ENCODE measurements at regions not wholly inside any gene's neighbourhood (a gene's known extent, or its start where the extent isn't known, plus 50 kb on each side); places are given as distances from the start of the nearest gene placed in this dataset.
"Not testable (repeated sequence)": the region's sequence is repeated elsewhere in the genome, so short reads cannot be mapped to it uniquely, and the experiment has no call there.

GRCh38 chr15:23851921-23852320, 164.8 kb upstream of the NDN start:
- FAIRE-seq, result no peak

- no peak for FAIRE-seq
These were observed 166.2 kb upstream of the NDN start for GRCh38 chr15:23853286-23853685.

GRCh38 chr15:23854203-23854911, 167.3 kb upstream of the NDN start:
- no peak for FAIRE-seq

GRCh38 chr15:23854912-23855659, 168.0 kb upstream of the NDN start:
- FAIRE-seq, result no peak

- FAIRE-seq, result no peak
These were observed 168.8 kb upstream of the NDN start for GRCh38 chr15:23855947-23856346.

GRCh38 chr15:23857028-23857641, 170.0 kb upstream of the NDN start:
- peak; percentile 79 for FAIRE-seq

- FAIRE-seq, result no peak
These were observed 171.9 kb upstream of the NDN start for GRCh38 chr15:23859008-23859407.

- no peak for FAIRE-seq
These were observed 173.5 kb upstream of the NDN start for GRCh38 chr15:23860290-23861245.

GRCh38 chr15:23866832-23867231, 179.7 kb upstream of the NDN start:
- FAIRE-seq, result no peak

- no peak for FAIRE-seq
These were observed 182.3 kb upstream of the NDN start for GRCh38 chr15:23869396-23869795.

GRCh38 chr15:23873613-23874012, 186.5 kb upstream of the NDN start:
- FAIRE-seq, result not testable (repeated sequence)

GRCh38 chr15:23877502-23878412, 190.7 kb upstream of the NDN start:
- FAIRE-seq, result no peak

- FAIRE-seq, result no peak
These were observed 194.2 kb upstream of the NDN start for GRCh38 chr15:23881291-23881690.

GRCh38 chr15:23890218-23890617, 203.1 kb upstream of the NDN start:
- FAIRE-seq, result no peak

- no peak for FAIRE-seq
These were observed 210.0 kb upstream of the NDN start for GRCh38 chr15:23897091-23897490.

GRCh38 chr15:23897531-23897930, 210.4 kb upstream of the NDN start:
- no peak for FAIRE-seq

- no peak for FAIRE-seq
These were observed 222.9 kb upstream of the NDN start for GRCh38 chr15:23910030-23910429.

GRCh38 chr15:23912191-23912590, 225.1 kb upstream of the NDN start:
- FAIRE-seq, result no peak

- FAIRE-seq, result no peak
These were observed 226.0 kb upstream of the NDN start for GRCh38 chr15:23913081-23913480.

GRCh38 chr15:23913635-23914034, 226.5 kb upstream of the NDN start:
- no peak for FAIRE-seq

- no peak for FAIRE-seq
These were observed 237.6 kb upstream of the NDN start for GRCh38 chr15:23924686-23925085.

- FAIRE-seq, result no peak
These were observed 267.8 kb upstream of the NDN start for GRCh38 chr15:23954931-23955330.

All from islet of Langerhans (tissue), 1 donor.